H1 (cell line): ENCODE measurements at regions not wholly inside any gene's neighbourhood (a gene's known extent, or its start where the extent isn't known, plus 50 kb on each side); places are given as distances from the start of the nearest gene placed in this dataset.
"Not testable (repeated sequence)": the region's sequence is repeated elsewhere in the genome, so short reads cannot be mapped to it uniquely, and the experiment has no call there.

Source experiments
- CTCF ChIA-PET: fragments of 300-600 bp; sonication (Branson Sonifier 250); formaldehyde crosslinking; loops from one replicate; lab custom pipeline; 2021; ENCODE audit not compliant: partially characterized antibody; lab: Charles Lee
- POLR2A ChIA-PET: fragments of 300-600 bp; sonication (Branson Sonifier 250); formaldehyde crosslinking; loops from one replicate; lab custom pipeline; 2021; ENCODE audit warnings: inconsistent platforms; ENCODE audit not compliant: partially characterized antibody; lab: Charles Lee
- DNase-seq, 2 experiments: peaks; one replicate each; pipeline versions ENCODE4 v3.0.0 to v3.0.0-alpha.2; 2010 to 2022; ENCODE audit warnings: low spot score in 2 of 2, low read depth in 1 of 2, mixed read lengths in 1 of 2
- FAIRE-seq: peaks from 2 replicates; lab custom pipeline; 2011; peaks lifted over from hg19 to GRCh38; lab: Jason Lieb, UNC
- H2AFZ ChIP-seq: 2 replicates; pipeline ENCODE4 v1.8.1; 2012; ENCODE audit warnings: low read length, inconsistent platforms
- H2AK5ac ChIP-seq: 2 replicates; pipeline ENCODE4 v1.6.1; 2013; ENCODE audit warnings: low read depth, low read length
- H2BK120ac ChIP-seq: replicated peaks from 2 replicates; pipeline ENCODE3; 2013; ENCODE audit warnings: low read depth, low read length, inconsistent platforms
- H2BK12ac ChIP-seq: 2 replicates; pipeline ENCODE4 v1.6.1; 2013; ENCODE audit warnings: low read depth, low read length
- H2BK15ac ChIP-seq: 2 replicates; pipeline ENCODE4 v1.6.1; 2013; ENCODE audit warnings: low read length
- H2BK20ac ChIP-seq: 2 replicates; pipeline ENCODE4 v1.6.1; 2013; ENCODE audit warnings: low read length
- H2BK5ac ChIP-seq: 2 replicates; pipeline ENCODE4 v1.6.1; 2013; ENCODE audit warnings: low read depth, low read length
- H3K14ac ChIP-seq: 2 replicates; pipeline ENCODE4 v1.6.1; 2013; ENCODE audit warnings: inconsistent platforms; ENCODE audit not compliant: insufficient read length
- H3K18ac ChIP-seq: 2 replicates; pipeline ENCODE4 v1.6.1; 2013; ENCODE audit warnings: low read length; ENCODE audit errors: extremely low read depth
- H3K23ac ChIP-seq: 2 replicates; pipeline ENCODE4 v1.6.1; 2013; ENCODE audit warnings: inconsistent platforms; ENCODE audit not compliant: insufficient read length
- H3K23me2 ChIP-seq: 2 replicates; pipeline ENCODE4 v1.6.1; 2013; ENCODE audit warnings: low read depth, low read length
- H3K27ac ChIP-seq: 2 replicates; pipeline ENCODE4 v1.6.1; 2011; ENCODE audit warnings: low read depth, low read length, inconsistent platforms
- H3K27me3 ChIP-seq, 4 experiments: replicated peaks in 1 of 4; 1 replicate in 1 of 4; 2 replicates in 3 of 4; pipeline versions ENCODE4 v1.6.1 to v1.8.1; 2011 to 2013; ENCODE audit warnings: low read length in 3 of 4, mild to moderate bottlenecking in 3 of 4, inconsistent platforms in 2 of 4, mixed read lengths in 2 of 4, moderate library complexity in 1 of 4; ENCODE audit not compliant: control insufficient read depth in 3 of 4, insufficient read depth in 3 of 4; ENCODE audit errors: extremely low read depth in 1 of 4
- H3K36me3 ChIP-seq, 4 experiments: 2 replicates each; pipeline versions ENCODE4 v1.6.1 to v1.8.1; 2011 to 2013; ENCODE audit warnings: mild to moderate bottlenecking in 4 of 4, low read length in 3 of 4, moderate library complexity in 2 of 4, control low read depth in 1 of 4, inconsistent platforms in 1 of 4; ENCODE audit not compliant: insufficient read depth in 4 of 4, control insufficient read depth in 2 of 4
- H3K4ac ChIP-seq: replicated peaks from 2 replicates; pipeline ENCODE3; 2013; ENCODE audit warnings: low read length, low read depth, mixed read lengths, inconsistent platforms; ENCODE audit not compliant: insufficient read length
- H3K4me1 ChIP-seq, 4 experiments: replicated peaks in 1 of 4; 1 replicate in 1 of 4; 2 replicates in 3 of 4; pipeline versions ENCODE4 v1.6.1 to v1.8.1; 2011 to 2013; ENCODE audit warnings: low read length in 3 of 4, inconsistent platforms in 2 of 4, mixed read lengths in 1 of 4; ENCODE audit not compliant: insufficient read depth in 4 of 4, control insufficient read depth in 3 of 4
- H3K4me2 ChIP-seq, 2 experiments: 2 replicates each; pipeline versions ENCODE4 v1.6.1 to v1.8.1; 2011 to 2013; ENCODE audit warnings: low read depth in 2 of 2, low read length in 2 of 2, control low read depth in 1 of 2, inconsistent platforms in 1 of 2, mild to moderate bottlenecking in 1 of 2; ENCODE audit not compliant: insufficient read depth in 1 of 2
- H3K4me3 ChIP-seq, 4 experiments: fragments of 200-600, 300-600 bp in 1 of 4; sonication (generic), shearing (Covaris generic), sonication (Bioruptor Twin) in 1 of 4; 2 replicates each; pipeline versions ENCODE4 v1.5.1 to v1.8.1; 2011 to 2016; ENCODE audit warnings: low read length in 4 of 4, low read depth in 3 of 4, control low read depth in 2 of 4, inconsistent platforms in 2 of 4, mild to moderate bottlenecking in 2 of 4, mixed read lengths in 1 of 4, moderate library complexity in 1 of 4; ENCODE audit not compliant: insufficient read depth in 2 of 4; ENCODE audit errors: extremely low read depth in 1 of 4
- H3K56ac ChIP-seq: replicated peaks from 2 replicates; pipeline ENCODE3; 2013; ENCODE audit warnings: low read depth, mild to moderate bottlenecking, mixed read lengths, low read length, inconsistent platforms; ENCODE audit not compliant: insufficient read length
- H3K79me1 ChIP-seq: 2 replicates; pipeline ENCODE4 v1.6.1; 2013; ENCODE audit warnings: low read depth, low read length, control low read depth
- H3K79me2 ChIP-seq, 2 experiments: 2 replicates each; pipeline versions ENCODE4 v1.6.1 to v1.8.1; 2012 to 2013; ENCODE audit warnings: low read length in 2 of 2, mild to moderate bottlenecking in 2 of 2, inconsistent platforms in 1 of 2; ENCODE audit not compliant: insufficient read depth in 2 of 2, control insufficient read depth in 1 of 2
- H3K9ac ChIP-seq, 4 experiments: replicated peaks in 1 of 4; 1 replicate in 1 of 4; 2 replicates in 3 of 4; pipeline versions ENCODE4 v1.6.1 to v1.8.1; 2011 to 2013; ENCODE audit warnings: low read depth in 3 of 4, low read length in 3 of 4, control low read depth in 2 of 4, mild to moderate bottlenecking in 2 of 4, moderate library complexity in 2 of 4, inconsistent platforms in 1 of 4; ENCODE audit errors: extremely low read depth in 1 of 4
- H3K9me3 ChIP-seq, 2 experiments: 2 replicates each; pipeline versions ENCODE4 v1.6.1 to v1.8.1; 2012 to 2013; ENCODE audit warnings: mild to moderate bottlenecking in 2 of 2, moderate library complexity in 2 of 2, control low read depth in 1 of 2, inconsistent platforms in 1 of 2, low read depth in 1 of 2, low read length in 1 of 2, mixed read lengths in 1 of 2; ENCODE audit not compliant: insufficient read depth in 2 of 2
- H4K20me1 ChIP-seq, 2 experiments: replicated peaks in 1 of 2; 2 replicates each; pipeline versions ENCODE3 to v1.8.1; 2011 to 2013; ENCODE audit warnings: inconsistent platforms in 2 of 2, low read length in 2 of 2, mild to moderate bottlenecking in 1 of 2; ENCODE audit not compliant: insufficient read depth in 2 of 2, control insufficient read depth in 1 of 2
- H4K5ac ChIP-seq: 2 replicates; pipeline ENCODE4 v1.6.1; 2013; ENCODE audit warnings: low read length, low read depth, mixed read lengths, inconsistent platforms; ENCODE audit not compliant: insufficient read length
- H4K8ac ChIP-seq: 2 replicates; pipeline ENCODE4 v1.8.0; 2013; ENCODE audit warnings: mild to moderate bottlenecking, moderate library complexity, low read length, inconsistent platforms; ENCODE audit not compliant: insufficient read depth; ENCODE audit errors: extremely low read depth
- H4K91ac ChIP-seq: replicated peaks from 2 replicates; pipeline ENCODE3; 2013; ENCODE audit warnings: low read length, mixed read lengths, inconsistent platforms; ENCODE audit not compliant: insufficient read length
- WGBS, 2 experiments: shearing (Covaris generic) in 1 of 2; methylation state at CpG; one replicate each; pipeline versions ENCODE4 v1.1.6 to v1.1.7; 2013 to 2015; ENCODE audit warnings: low lambda C conversion rate in 2 of 2, mixed read lengths in 2 of 2, inconsistent platforms in 1 of 2, low coverage in 1 of 2, missing lambda C conversion rate in 1 of 2; ENCODE audit not compliant: insufficient replicate concordance in 2 of 2, insufficient coverage in 1 of 2, insufficient read length in 1 of 2; ENCODE audit errors: extremely low coverage in 1 of 2, missing lambda C conversion rate in 1 of 2; 5-methylcytosine and 5-hydroxymethylcytosine counted together

DNA sequence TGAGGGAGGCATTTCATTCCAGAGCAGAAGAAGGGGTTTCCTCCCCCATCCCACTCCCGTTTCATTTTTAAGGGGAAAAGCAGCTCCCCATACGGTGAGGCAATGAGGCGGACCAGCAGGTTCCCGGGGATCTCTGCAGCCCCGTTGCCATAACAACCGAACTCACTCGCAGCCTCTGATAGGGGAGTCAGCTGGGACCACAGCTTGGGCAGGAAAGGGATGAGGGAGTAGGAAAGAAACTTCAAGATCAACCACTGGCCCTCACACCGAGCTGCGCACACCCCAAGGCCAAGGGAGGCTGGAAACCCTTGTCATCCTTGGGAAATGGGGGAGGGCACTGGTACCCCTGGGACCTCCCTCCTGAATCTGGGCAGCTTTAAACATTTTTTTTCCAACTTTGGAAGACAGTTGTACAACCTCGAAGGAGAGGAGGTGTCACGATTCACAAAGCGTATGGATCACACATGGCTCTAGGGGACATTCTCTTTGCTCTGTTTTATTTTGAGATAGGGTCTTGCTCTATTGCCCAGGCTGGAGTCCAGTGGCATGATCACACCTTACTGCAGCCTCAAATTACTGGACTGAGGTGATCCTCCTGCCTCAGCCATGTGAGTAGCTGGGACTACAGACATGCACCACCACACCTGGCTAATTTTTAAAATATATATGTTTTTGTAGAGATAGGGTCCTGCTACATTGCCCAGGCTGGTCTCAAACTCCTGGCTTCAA lies 160.6 kb downstream of the CRLF3 start:
- peak in 1 of 2 experiments; percentile 70 for DNase-seq
- H4K20me1 ChIP-seq, H2BK120ac ChIP-seq, H2AK5ac ChIP-seq, H3K4me1 ChIP-seq, H3K23me2 ChIP-seq, POLR2A ChIA-PET, H3K27ac ChIP-seq, H3K4me3 ChIP-seq, H3K27me3 ChIP-seq, H3K23ac ChIP-seq, H3K14ac ChIP-seq, H3K18ac ChIP-seq, H4K5ac ChIP-seq, H3K79me1 ChIP-seq, H3K56ac ChIP-seq, H3K79me2 ChIP-seq, H2BK12ac ChIP-seq, H3K9me3 ChIP-seq, H3K36me3 ChIP-seq, H2BK5ac ChIP-seq, H3K4ac ChIP-seq, H2AFZ ChIP-seq, FAIRE-seq, H2BK20ac ChIP-seq, H3K9ac ChIP-seq, H2BK15ac ChIP-seq, H4K8ac ChIP-seq, H3K4me2 ChIP-seq, H4K91ac ChIP-seq: not testable (repeated sequence)
- 38% methylated on average over 12 of the region's 12 CpGs; no CpG with 5 or more reads in 1 of the 2 experiments for WGBS, 2 experiments
- CTCF ChIA-PET, result interaction anchor here (0.6 kb wide), 1 partner anchor 38 kb away, joined by 3 read pairs; no protein-coding TSS in a partner anchor

DNA sequence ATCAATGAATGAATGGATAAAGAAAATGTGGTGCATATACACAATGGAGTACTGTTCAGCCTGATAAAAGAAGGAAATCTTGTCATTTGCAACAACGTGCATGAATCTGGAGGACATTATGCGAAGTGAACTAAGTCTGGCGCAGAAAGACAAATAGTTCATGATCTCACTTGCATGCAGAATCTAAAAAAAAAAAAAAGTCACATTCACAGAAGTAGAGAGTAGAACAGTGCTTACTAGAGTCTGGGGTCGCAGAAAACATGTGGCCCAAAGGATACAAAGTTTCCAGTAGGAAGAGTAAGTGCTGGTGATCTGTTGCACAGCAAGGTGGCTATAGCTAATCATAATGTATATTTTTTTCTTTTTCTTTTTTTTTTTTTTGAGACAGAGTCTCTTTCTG lies 167.3 kb downstream of the CRLF3 start:
- WGBS, 2 experiments, result no CpG with 5 or more reads among the region's 4 CpGs
- H3K4me2 ChIP-seq, H4K8ac ChIP-seq, H2BK20ac ChIP-seq, H2AK5ac ChIP-seq, H3K9ac ChIP-seq, DNase-seq, H2BK120ac ChIP-seq, POLR2A ChIA-PET, H3K14ac ChIP-seq, H3K4ac ChIP-seq, H3K79me1 ChIP-seq, H2AFZ ChIP-seq, H2BK5ac ChIP-seq, H4K20me1 ChIP-seq, H3K4me1 ChIP-seq, H3K27ac ChIP-seq, H3K4me3 ChIP-seq, H3K36me3 ChIP-seq, CTCF ChIA-PET, H2BK15ac ChIP-seq, H2BK12ac ChIP-seq, H3K18ac ChIP-seq, FAIRE-seq, H4K5ac ChIP-seq, H3K23ac ChIP-seq, H3K79me2 ChIP-seq, H3K27me3 ChIP-seq, H3K9me3 ChIP-seq, H3K56ac ChIP-seq, H4K91ac ChIP-seq, H3K23me2 ChIP-seq: not testable (repeated sequence)
